H7 (cell line): ENCODE measurements at regions not wholly inside any gene's neighbourhood (a gene's known extent, or its start where the extent isn't known, plus 50 kb on each side); places are given as distances from the start of the nearest gene placed in this dataset.

Source experiments
- DNase-seq: peaks from one replicate; pipeline ENCODE4 v3.0.0; 2012
- H3K27me3 ChIP-seq: 2 replicates; pipeline ENCODE4 v1.6.0; 2011; ENCODE audit warnings: mild to moderate bottlenecking, low read length; ENCODE audit not compliant: control insufficient read depth, insufficient read depth
- H3K36me3 ChIP-seq: replicated peaks from 2 replicates; pipeline ENCODE4 v1.5.1; 2011; ENCODE audit warnings: low read length; ENCODE audit not compliant: control insufficient read depth, insufficient read depth
- H3K4me3 ChIP-seq: 2 replicates; pipeline ENCODE4 v1.5.1; 2011; ENCODE audit warnings: low read depth, mild to moderate bottlenecking, control low read depth, low read length, moderate library complexity; ENCODE audit not compliant: insufficient read depth

DNA sequence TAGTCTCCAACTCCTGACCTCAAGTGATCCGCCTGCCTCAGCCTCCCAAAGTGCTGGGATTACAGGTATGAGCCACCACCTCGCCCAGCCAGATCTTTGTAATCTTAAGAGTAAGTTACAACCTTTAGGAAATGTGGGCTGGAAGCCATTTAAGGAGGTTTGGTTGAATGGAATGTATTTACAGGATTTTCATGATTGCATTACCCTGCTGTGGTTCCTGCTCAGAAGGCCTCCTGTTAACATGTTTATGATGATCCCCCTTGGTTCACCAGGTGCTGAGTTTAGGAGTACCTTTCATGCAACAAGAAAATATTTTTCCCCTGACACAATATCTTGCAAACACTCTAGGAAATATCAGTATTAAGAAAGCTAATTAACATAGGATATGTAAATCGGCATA lies 187.4 kb upstream of the SH3BP4 start:
- Histone ChIP-seq H3K4me3 (no peak overlapping the region), H3K27me3 (no peaks in the 10 kb centered on the region), H3K36me3 (no peaks in the 10 kb centered on the region)
- DNase-seq = no peak

DNA sequence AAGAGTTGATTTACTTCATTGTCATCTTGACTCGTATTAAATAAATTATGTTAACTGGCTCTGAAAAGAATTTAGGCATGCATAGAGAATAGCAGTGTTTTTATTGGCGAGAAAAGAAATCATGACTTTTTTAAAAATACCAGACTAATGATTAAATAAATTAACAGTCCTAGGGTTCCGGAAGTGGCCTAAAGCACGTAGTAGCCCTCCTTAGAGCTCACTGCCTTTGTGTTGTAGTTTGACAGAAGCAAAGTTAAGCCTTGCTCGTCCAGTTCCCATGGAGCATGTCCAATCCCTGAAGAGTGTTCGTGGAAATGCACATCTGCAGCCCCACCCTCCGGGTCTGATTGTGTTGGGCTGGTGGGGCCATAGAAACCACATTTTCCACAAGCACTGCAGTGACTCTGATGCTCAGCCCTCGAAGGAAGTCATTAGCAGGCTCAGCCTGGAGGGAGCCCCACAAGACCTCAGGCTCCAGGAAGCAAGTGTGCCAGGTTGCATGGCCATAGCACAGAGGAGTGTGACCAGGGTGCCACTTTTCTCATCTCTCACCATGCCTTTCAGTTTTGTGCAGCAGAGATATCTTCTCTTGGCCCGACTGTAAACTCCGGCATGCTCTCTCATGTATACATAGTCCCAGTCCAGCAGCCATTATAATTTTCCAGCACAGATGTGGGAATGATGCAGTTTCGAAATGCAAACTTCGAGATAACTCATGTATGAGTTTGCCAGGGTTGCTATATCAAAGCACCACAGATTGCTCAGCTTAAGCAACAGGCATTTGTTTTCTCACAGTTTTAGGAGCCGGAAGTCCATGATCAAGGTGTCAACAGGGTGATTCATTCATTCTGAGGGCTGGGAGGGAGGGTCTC lies 188.6 kb upstream of the SH3BP4 start:
- no peak for DNase-seq
- no peaks in the 10 kb centered on the region for H3K36me3 ChIP-seq
- no peaks in the 10 kb centered on the region for H3K27me3 ChIP-seq
- no peak overlapping the region for H3K4me3 ChIP-seq

DNA sequence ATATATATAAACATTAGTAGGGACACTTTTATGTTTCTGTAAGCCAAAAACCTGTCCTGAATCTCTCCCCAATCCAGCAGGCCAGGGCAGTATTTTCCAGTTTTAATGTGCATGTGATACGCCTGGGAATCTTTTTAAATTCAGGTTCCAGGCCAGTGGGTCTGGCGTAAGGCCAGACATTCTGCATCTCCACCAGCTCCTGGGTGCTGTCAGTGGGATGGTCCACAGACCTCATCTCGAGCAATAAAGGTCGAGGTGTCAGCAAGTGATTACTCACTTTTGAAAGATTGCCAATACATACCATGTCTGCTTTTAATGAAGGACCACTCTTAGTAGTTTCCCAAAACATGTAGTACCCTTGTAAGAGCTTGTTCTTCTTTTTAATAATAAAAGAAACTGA lies 189.9 kb upstream of the SH3BP4 start:
- no peak for DNase-seq

DNA sequence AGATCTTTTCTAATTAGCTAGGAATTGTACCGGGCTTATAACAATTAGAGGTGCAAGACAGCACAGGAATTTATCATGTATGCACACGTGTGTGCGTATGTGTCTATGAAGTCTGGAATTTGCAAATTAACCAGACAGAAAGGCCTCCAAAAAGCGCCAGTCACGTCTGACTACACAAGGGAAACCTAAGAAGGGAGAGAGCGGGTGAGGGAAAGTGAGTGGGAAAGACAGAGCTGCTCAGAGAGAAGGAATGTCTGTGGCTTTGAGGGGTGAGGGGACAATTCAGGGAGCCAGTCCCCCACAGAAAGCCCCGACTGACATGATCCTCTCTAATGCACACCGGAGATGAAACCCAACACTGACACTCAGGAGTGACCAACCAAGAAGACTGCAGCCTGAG lies 197.7 kb upstream of the SH3BP4 start:
- Histone ChIP-seq H3K27me3 (no peaks in the 10 kb centered on the region), H3K36me3 (no peaks in the 10 kb centered on the region), H3K4me3 (no peak overlapping the region)
- DNase-seq = no peak

More for the DNA sequence above, 189.9 kb upstream of the SH3BP4 start:
- Histone ChIP-seq H3K27me3 (no peaks in the 10 kb centered on the region), H3K4me3 (no peak overlapping the region), H3K36me3 (no peaks in the 10 kb centered on the region)

DNA sequence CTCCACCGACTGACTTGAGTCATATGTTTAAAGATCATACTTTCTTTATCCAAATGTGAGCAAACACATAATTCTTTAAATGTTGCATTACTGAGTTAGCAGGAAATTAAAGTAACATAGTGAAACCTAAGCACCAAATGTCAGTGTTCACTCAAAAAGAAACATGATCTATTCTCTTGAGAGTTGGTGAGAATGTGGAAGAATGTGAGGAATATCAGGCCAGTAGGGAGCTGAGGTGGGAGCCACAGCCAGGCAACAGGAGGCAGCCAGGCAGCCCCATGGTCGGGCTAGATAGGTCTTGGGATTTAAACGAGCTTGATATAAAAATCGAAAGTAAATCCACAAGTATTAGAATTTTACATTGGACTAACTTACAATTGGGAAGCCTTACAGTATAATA lies 198.1 kb upstream of the SH3BP4 start:
- no peak for DNase-seq
- Histone ChIP-seq H3K36me3 (no peaks in the 10 kb centered on the region), H3K4me3 (no peak overlapping the region), H3K27me3 (no peaks in the 10 kb centered on the region)

DNA sequence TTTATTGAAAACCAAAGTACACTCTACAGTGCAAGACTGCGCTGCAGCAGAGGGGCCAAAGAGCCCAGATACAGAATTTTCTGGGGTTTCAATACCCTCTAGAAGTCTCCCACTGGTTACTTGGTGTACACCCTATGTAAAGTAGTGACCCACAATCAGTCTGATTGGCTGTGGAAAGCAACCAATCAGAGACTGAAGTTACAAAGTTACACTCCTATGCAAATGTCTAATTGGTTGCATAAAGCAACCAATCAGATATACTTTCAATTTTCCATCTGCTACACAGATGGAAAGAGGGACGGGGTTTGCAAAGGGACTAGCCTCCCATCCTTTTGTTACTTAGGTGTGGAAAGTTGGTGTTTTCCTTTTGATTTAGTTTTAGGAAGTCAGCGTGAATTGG lies 198.9 kb upstream of the SH3BP4 start:
- Histone ChIP-seq H3K36me3 (no peaks in the 10 kb centered on the region), H3K4me3 (no peak overlapping the region), H3K27me3 (no peaks in the 10 kb centered on the region)
- no peak for DNase-seq

DNA sequence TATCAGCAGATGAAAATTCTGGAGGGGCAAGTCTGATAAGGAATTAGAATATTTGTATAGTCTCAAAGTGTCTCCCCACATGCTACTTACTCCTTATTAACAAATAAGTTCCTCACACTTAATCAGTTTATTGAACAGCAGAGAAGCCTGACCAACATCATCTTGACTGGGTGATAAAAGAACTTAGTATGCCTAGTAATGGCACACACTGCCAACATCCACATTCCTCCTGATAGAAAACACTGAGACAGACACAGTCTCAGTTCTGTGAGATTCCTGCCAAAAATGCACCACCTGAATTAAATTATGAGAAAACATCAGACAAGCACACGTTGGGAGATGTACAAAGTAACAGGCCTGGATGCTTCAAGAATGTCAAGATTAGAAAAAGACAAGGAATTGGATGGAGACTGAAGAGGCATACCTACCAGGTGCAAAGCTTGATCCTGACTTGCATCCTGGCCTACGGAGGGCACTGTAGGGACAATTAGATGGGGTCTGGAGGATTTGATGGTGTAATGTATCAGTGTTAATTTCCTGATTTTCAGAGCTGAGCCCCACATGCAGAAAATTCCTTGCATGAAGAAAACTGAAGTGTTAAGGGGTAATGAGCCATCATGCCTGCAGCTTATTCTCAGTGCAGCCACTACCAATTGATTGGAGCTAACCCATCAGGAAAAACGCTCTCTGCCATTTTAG lies 200.4 kb upstream of the SH3BP4 start:
- Histone ChIP-seq H3K4me3 (no peak overlapping the region), H3K36me3 (no peaks in the 10 kb centered on the region), H3K27me3 (no peaks in the 10 kb centered on the region)
- DNase-seq = peak; percentile 32

DNA sequence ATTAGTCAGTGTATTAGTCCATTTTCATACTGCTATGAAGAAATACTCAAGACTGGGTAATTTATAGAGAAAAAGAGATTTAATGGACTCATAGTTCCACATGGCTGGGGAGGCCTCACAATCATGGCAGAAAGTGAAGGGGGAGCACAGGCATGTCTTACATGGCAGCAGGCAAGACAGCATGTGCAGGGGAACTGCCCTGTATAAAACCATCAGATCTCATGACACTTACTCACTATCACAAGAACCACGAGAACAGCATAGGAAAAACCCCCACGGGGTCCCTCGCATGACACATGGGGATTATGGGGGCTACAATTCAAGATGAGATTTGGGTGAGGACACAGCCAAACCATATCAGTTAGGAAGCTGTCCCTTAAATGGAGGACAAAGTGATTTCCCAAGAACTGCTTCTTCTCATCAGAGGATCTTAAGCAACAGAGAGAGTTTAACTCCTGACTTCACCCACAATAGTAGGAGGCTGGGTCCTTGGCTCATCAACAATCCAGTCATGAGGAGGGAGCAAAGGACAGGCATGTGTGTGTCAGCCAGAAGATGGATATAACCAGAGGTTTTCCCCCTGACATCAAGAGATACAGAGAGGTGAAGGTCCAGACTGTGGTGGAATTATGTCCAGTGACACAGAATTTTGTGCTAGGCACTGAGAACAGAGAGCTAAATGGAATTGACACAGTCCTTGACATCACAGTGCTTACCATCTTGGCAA lies 203.8 kb upstream of the SH3BP4 start:
- Histone ChIP-seq H3K27me3 (no peaks in the 10 kb centered on the region), H3K36me3 (no peaks in the 10 kb centered on the region), H3K4me3 (no peak overlapping the region)
- no peak for DNase-seq

DNA sequence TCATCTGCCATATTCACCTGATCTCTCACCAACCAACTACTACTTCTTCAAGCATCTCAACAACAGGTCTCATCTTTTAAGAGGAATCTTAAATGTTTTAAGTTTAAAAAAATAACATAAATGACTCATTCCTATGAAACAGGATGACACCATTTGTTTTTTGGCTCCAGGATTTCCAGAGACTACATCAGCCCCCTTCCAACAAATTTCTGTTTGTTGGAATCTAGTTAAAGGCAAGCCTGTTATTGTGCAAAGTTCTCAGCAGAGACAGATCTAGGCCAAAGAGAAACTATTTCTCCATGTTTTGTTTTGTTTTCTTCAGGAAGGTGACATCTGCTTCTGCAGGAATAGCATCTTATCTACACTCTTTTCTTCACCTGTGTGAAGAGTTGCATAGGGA lies 204.8 kb upstream of the SH3BP4 start:
- no peaks in the 10 kb centered on the region for H3K36me3 ChIP-seq
- H3K4me3 ChIP-seq = no peak overlapping the region

DNA sequence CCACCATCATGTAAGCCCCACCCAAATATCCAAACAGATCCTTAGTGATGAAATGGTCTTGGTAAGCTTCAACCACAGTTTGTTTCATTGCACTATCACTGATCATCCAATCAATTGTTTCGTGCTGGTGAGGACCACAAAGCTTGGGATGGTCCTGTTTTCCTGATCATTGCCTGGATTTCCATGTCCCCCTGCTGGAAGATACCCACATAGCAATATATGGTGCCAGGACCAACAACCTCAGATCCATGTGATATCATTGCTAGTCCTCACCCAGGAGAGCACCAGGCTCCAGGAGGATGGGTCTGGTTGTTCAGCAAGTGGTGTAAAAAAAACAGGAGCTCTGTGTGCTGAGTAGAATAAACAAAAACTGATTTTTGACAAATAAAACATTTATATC lies 206.5 kb upstream of the SH3BP4 start:
- Histone ChIP-seq H3K27me3 (no peaks in the 10 kb centered on the region), H3K4me3 (no peak overlapping the region), H3K36me3 (no peaks in the 10 kb centered on the region)
- DNase-seq = no peak

More for the DNA sequence above, 204.8 kb upstream of the SH3BP4 start:
- DNase-seq = no peak
- no peaks in the 10 kb centered on the region for H3K27me3 ChIP-seq

DNA sequence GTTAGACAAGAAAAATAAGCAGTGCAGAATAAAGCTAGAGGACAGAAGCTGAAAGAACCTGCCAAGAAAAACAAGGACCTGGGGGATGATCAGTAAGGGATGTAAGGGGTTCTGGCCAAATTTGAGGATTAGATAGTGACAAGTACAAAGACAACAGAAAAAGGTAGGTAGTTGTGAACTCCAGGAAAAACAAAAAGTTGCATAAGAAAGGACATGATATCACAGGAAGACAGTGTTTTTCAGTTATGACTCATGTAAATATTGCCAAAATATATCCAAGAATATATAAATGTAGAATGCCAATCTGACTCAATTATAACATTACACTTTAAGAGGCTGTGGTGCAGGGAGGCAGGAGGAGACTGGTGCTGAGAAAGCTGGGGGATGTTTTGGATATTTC lies 209.8 kb upstream of the SH3BP4 start:
- H3K27me3 ChIP-seq = no peaks in the 10 kb centered on the region
- H3K4me3 ChIP-seq = no peak overlapping the region
- DNase-seq = no peak
- no peaks in the 10 kb centered on the region for H3K36me3 ChIP-seq

DNA sequence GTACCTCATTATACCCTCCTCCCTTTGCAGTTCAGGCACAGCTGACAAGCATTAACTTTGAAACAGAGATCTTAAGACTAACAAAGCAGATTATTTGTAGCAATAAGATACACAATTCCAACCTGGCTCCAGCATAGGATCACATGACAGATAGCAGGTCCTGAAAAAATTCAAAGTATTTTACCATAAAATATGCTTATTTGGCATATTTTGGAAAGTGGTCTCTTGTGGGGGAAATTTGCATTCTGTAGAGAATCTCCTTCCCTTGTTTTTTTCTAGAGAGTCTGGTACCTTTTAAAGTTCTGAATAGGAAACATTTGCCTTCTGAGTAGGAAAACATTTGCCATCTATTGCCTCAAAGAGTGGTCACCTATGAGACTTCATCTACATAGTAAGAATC lies 212.8 kb upstream of the SH3BP4 start:
- Histone ChIP-seq H3K4me3 (no peak overlapping the region), H3K27me3 (no peaks in the 10 kb centered on the region), H3K36me3 (no peaks in the 10 kb centered on the region)
- no peak for DNase-seq

DNA sequence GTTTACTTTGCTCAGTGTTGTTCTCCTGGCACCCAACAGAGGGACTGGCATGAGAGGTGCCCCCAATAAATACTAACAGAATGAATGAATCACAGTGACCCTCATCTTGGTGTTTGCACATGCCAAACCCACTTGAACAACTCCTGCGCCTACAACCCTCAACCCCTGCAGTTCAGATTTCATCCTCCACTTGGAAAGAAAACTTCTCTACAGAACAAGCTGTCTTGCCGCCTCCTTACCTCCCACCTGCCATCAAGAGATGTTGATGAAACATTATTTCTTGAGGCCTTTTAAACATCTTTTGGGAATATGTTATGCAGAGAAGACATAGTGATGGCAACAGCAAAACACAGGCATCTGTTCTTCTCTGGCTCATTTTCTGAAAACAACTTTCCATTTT lies 216.0 kb upstream of the SH3BP4 start:
- Histone ChIP-seq H3K36me3 (no peaks in the 10 kb centered on the region), H3K4me3 (no peak overlapping the region), H3K27me3 (no peaks in the 10 kb centered on the region)
- DNase-seq = no peak

DNA sequence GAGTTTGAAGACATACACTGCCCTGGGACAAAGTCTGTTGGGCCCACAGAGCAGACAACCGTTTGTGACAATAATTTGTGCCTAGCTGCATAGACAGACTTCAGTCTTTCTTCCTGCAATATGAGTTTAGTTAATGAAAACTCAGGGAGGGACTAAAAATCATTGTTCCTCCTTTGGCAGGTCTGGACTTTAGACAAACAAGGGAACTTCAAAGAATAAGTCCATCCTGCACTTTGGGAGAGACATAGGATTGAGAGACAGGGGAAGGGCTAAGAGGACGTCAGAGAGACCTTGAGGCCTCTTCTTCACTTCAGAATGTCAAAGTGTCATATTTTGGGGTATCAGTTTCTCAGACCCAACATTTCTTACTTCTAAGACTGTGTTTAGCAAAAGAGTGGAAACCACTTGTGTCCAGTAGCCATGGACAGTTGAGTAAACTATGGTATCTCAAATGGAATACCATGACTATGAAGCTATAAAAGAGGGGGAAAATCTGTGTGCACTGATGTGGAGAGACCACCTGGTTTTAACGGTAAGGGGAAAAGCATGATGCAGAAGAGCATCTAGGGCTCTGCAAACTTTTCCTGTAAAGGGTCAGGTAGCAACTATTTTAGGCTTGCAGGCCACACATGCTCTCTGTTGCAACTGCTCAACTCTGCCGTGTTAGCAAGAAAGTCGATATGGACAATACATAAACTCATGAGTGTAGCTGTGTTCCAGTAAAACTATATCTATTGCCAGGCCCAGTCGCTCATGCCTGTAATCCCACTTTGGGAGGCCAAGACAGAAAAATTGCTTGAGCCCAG lies 217.8 kb upstream of the SH3BP4 start:
- H3K27me3 ChIP-seq = no peaks in the 10 kb centered on the region
- H3K36me3 ChIP-seq = no peaks in the 10 kb centered on the region
- no peak for DNase-seq
- no peak overlapping the region for H3K4me3 ChIP-seq
